ENCODE measurements at regions not wholly inside any gene's neighbourhood (a gene's known extent, or its start where the extent isn't known, plus 50 kb on each side); places are given as distances from the start of the nearest gene placed in this dataset.

- ChIA-PET CTCF (ENCODE audit: low intra/inter-chr PET ratio) (no interaction called here), POLR2A (no interaction called here)
- no peaks in the 10 kb centered on the region for H3K79me2 ChIP-seq (ENCODE audit: control insufficient read depth, insufficient read depth, low read length)
- WGBS (ENCODE audit: insufficient coverage, low coverage, missing lambda C conversion rate) = 35% methylated on average over 4 of the region's 4 CpGs
- H3K36me3 ChIP-seq (ENCODE audit: control insufficient read depth, insufficient read depth, low read length) = no peaks in the 10 kb centered on the region
- intact Hi-C loops (cut with micrococcal nuclease) = no loop called here
- FAIRE-seq (no peak), ATAC-seq (no peak), DNase-seq (ENCODE audit: extremely low read depth in 1 of 4, low spot score in 3 of 4) (no peak)
- H3K9me1 ChIP-seq (ENCODE audit: control insufficient read depth, insufficient read depth, low read length) = no peaks in the 10 kb centered on the region
- no TSS peak for BruUV-seq (replicated peaks)
- no peaks in the 10 kb centered on the region for H4K20me1 ChIP-seq (replicated peaks; ENCODE audit: control insufficient read depth, insufficient read depth, low read length)
- no peaks in the 10 kb centered on the region for H3K9me3 ChIP-seq (replicated peaks; ENCODE audit: control insufficient read depth, insufficient read depth, low read depth, low read length)
- in situ Hi-C loops (cut with MboI) = no loop called here
- no peak overlapping the region for H3K4me3 ChIP-seq
- H3K27me3 ChIP-seq (ENCODE audit: control insufficient read depth in 2 of 2, insufficient read depth in 2 of 2, low read length in 2 of 2) = no peaks in the 10 kb centered on the region
- no peak overlapping the region for H3K9ac ChIP-seq (ENCODE audit: insufficient read depth in 1 of 2, low read depth in 2 of 2, low read length in 2 of 2)
- H3K4me1 ChIP-seq (replicated peaks in 1 of 2; ENCODE audit: control insufficient read depth in 2 of 2, insufficient read depth in 2 of 2, low read length in 2 of 2) = no peaks in the 10 kb centered on the region
- no peak overlapping the region for H2AFZ ChIP-seq (ENCODE audit: low read depth, low read length)
- H3K27ac ChIP-seq (ENCODE audit: extremely low read depth, low read depth, low read length) = no peak overlapping the region
- no peak overlapping the region for H3K4me2 ChIP-seq (ENCODE audit: insufficient read depth, low read length)
- TF ChIP-seq ZSCAN29 (IDR thresholded peaks at IDR 0.05) (no peak), MEIS2 (IDR thresholded peaks at IDR 0.05; ENCODE audit: partially characterized antibody) (no peak), REST (IDR thresholded peaks at IDR 0.05; ENCODE audit: borderline replicate concordance) (no peak), REST (CRISPR knock-in tag; IDR thresholded peaks at IDR 0.05; ENCODE audit: low read depth) (no peak)
- TF ChIP-seq, protein P1, sequence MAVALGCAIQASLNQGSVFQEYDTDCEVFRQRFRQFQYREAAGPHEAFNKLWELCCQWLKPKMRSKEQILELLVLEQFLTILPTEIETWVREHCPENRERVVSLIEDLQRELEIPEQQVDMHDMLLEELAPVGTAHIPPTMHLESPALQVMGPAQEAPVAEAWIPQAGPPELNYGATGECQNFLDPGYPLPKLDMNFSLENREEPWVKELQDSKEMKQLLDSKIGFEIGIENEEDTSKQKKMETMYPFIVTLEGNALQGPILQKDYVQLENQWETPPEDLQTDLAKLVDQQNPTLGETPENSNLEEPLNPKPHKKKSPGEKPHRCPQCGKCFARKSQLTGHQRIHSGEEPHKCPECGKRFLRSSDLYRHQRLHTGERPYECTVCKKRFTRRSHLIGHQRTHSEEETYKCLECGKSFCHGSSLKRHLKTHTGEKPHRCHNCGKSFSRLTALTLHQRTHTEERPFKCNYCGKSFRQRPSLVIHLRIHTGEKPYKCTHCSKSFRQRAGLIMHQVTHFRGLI (CRISPR knock-in tag; IDR thresholded peaks at IDR 0.05) = no peak
Measured at GRCh38 chr3:164458986-164459385, 619.3 kb downstream of the SI start.
